CD4-positive, alpha-beta T cell treated with Interleukin-1 beta for 1 hour (primary cell): ENCODE measurements at regions not wholly inside any gene's neighbourhood (a gene's known extent, or its start where the extent isn't known, plus 50 kb on each side); places are given as distances from the start of the nearest gene placed in this dataset.

Source experiments
- DNase-seq, 2 donors: peaks; one replicate each; pipeline ENCODE4 v3.0.0-alpha.2; 2020 to 2022

DNA sequence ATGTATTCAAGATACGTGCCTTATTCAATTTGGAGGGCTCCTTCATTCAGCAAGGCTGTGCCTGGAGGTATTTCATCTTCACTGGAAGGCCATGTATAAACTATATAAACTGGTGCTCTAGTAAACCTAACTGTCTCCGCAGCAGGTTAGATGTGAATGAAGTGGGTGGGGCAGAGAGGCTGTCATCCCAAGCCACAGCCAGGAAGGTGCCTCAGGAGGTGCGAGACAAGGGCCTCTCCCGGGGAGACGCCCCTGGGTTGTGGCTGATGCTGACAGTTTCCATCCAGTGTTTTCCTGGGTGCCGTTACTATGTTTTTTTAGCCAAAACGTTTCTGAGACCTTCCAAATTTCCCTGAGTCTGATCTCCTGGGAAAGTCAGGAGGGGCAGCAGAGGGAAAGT is 221.5 kb upstream of the RPL34 start:
- no peak for DNase-seq

DNA sequence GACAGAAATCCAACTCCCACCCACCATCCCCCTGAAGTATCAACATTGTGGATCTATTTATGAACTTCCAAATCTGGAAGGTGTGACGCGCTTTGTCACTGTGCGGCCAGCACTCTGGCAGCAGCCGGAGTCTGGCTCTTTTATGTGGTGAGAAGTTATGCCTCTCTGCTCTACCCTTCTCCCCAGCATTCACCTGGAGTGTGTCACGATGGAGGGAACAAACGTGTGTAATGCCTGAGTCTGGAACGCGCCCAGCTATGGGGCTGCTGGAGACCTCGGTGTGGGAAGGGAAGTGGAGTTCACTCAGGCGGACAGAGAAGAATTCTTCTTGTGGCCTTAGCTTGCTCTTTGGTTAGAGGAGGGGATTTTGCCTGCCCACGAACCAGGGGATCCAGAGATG is 222.1 kb upstream of the RPL34 start:
- no peak for DNase-seq

DNA sequence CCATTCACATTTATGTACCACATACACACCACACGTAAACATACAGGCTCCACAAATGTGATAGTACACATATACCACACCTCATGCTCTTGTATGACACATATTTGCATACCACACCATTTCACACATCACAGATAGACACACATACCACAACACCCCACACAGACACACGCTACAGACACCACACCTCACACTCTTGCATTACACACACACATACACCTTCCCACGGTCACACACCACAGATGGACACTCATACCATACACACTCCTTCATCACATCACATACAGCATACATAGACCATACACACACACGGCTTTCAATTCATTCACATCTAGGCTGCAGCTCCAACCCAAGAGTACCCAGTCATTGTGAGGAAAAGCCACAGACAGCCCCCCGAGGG is 222.5 kb upstream of the RPL34 start:
- no peak for DNase-seq

DNA sequence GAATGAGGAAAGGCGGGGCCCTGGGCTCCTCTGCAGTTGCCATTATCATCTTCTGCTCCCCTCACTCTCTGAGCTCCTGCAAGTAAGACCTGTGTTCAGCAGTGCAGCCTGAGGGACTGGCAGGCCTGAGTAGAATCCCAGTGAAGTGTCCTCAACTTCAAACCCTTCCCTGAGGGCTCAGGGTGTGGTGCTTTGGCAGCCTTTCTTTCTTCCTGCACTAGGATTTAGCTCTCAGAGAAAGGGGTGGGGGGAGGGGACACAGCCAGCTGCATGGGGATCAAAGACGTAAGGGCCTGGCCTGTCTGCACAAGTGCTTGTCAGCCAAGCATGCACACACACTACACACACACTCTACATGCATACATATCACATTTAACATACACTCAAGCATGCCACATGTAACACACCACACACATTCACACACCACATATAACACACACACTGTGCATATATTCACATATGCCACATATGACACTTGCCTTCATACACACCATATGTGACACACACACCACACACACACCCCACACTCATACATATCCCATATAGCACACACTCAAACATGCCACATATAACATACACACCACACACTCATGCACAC is 223.4 kb upstream of the RPL34 start:
- no peak for DNase-seq

DNA sequence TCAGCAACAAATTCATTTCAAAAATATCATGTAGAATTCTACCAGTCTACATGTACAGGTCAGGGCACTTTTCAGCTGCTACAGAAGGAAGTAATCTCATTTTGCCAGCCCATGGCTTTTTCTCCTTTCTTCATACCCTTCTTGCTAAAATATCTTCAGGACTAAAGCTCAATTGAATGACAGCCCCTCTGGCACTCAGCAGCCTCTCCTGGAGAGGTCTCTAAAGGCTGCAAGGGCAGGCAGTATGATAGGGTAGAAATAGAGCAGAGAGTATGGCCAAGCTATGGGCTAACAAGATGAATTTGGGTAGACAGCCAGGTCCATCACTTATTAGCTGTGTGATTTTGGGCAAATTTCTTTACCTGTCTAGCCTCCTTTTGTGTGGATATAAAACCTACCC is 224.6 kb upstream of the RPL34 start:
- DNase-seq = no peak

DNA sequence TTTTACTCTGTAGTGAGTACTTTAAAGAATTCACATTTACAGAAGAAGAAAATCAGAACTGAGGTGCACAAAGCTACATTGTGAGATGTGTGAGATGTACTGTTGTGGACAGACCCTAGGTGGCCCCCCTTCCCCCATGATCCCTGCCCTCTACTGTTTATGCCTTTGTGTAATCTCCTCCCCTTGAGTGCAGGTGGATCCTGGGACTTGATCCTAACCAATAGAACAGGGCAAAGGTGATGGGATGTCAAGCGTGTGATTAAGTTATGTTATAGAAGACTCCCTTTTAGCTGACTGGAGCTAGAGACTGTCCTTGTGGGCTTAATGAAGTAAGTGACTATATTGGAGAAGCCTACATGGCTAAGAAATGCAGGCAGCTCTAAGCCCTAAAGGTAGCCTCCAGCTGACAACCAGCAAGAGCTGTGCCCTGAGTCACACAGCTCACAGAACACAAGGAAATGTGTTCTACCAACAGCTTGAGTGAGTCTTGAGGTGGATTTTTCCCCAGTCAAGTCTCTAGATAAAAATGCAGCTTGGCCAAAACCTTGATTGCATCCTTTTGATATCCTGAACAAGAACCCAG is 225.2 kb upstream of the LEF1 start:
- no peak for DNase-seq

DNA sequence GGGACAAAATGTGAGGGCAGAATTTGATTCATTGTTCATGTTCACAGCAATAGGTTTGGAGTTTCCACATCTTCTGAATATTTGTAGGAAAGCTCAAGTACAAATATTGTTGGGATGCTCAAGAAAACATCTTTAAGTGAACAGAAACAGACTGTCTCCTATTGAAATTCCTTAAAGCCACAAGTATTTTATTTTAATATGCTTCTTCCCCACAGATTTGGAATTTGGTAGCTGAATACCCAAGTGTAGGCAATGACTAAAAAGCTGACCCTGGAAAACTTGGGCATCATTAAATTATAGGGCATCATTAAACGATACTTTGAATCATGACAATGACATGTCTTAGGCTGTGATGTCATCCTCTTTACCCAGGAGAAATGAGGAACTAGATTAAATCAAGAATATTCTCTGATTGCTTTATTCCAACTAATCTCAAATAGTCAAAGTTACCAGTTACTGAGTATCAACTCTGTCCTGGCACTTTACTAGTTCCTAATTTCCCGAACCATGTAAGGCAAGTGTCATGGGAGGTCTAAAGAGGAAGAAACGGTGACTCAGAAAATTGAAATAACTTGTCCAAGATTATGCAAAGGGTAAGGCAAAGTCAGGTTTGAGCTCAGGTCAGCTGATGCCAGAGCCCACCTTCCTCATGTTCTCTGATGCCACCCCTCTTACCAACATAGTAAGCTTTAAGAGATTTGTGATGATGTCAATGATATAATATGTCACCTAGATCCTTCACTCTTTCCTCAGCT is 223.1 kb upstream of the LEF1 start:
- DNase-seq = no peak

DNA sequence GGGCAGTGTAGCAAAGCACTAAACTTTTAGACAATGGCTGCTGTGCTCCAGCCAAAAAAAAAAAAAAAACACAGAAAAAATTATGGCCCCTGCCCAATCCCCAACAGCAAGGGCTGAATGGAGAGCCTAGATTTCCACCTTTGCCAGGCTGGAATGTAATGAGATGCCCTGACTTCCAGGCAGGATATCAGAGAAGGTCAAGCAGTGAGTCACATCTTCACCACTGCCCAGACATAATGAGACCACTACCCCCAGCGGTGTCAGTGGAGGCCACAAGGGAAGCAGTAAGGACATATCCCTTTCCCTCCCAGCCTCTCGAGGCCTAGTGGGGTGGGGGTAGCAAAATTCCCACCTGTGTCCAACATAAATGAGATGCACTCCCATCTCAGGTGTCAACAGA is 216.3 kb upstream of the LEF1 start:
- DNase-seq = no peak

DNA sequence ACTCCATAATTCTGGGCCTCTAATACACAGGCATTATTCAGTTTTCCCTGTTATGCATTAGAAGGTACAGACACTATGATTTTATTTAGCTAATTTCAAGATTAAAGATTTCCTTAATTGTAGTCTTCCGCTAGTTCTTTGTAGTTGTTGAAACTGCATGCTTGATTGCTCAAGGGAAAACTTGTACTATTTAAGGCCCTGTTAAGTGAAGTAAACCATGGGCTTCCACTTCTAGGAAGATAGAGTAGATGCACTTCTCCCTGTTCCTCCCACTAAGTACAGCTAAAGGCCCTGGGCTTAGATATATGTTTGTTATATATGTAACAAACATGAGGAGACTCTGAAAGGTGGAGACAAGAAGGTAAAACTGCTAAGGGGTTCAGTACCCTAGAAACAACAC is 215.8 kb upstream of the LEF1 start:
- DNase-seq = no peak

DNA sequence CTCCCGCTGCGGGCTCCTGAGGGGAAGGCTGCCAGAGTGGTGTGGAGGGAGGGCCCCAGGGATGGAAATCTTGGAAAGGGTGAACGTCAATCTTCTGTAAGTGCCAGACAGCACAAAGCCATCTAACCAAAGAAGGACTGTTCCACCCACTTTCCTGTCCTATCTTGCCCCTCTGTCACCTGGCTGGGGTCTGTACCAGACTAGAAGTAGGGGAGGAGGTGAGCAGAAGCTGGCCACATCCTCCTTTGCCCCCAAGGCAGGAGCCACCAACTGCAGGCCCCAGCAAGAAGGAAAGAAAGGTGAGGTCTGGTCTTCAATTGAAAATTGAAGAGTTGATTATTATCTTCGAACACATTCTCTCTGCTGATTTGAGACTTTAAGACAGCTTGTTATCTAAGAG is 214.4 kb upstream of the LEF1 start:
- DNase-seq = no peak

DNA sequence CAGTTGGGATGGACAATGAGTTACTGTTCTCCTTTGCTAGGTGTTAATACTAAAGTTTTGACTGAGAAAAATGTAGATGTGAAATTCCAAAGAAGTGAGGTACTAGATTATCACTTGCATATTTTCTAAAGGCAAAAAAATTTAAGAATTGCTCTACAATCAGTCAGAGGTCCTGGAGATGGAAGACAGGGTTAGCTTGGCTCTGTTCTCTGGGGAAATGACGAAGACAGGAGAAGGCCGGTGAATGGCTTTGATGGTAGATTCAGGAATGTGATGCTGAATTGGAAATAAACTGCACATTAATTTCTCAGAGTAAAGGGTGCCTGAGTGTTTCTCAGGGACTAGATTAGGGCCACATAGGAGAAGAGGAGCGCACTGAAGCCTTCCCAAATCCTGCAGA is 214.0 kb upstream of the LEF1 start:
- no peak for DNase-seq

DNA sequence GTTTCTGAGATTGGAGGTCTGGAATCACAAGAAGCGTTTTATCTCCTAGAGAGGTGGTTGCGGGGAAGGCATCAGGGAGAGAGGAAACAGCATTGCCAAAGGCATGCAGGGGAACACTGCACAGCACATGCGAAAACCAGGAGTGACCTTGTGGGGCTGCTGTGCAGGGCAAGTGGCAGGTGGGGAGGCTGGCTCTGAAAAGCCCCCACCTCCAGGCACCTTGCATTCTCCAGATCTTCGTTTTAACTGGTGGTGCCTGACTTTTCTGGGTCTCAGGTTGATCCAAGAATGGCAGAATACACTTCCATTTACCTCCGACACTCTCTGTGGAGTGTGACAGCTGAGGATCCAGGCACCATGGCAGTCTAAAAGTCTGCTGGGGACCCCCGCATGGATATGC is 209.4 kb upstream of the LEF1 start:
- no peak for DNase-seq

DNA sequence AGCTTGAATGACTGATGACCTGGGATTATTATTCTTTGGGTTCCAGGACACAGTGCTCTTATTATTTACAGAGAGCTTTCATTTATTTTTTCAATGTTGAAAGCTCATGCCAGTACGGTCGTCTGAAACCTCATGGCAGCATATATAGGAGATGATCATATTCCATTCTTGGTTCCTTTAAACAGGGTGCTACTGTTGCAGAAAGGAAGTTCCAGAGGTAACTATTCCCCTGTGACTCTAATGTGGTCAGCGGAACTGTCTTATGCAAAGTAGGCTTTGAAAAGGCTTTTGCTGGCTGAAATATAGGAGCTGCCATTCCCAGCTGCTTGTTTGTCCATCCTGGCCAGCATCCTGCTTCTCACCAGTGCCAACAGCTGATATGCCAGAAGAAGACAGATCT is 208.3 kb upstream of the LEF1 start:
- no peak for DNase-seq

DNA sequence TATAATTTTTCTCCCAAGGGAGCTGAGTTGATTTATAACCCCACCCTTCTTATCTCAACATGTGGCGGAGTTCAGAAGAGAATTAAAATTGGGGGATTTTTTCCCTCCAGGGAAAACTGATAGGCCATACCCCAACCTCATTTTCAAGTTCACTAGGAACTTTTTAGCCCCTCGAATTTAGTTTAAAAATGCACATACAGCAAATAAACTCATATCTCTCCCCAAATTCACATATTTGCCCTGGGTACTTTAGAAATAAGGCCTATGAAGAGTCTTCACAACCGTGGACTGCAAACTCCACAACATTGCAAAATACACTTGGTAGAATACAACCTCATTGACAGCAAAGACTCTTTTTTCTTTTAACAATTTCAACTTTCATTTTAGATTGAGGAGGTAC is 206.7 kb upstream of the LEF1 start:
- no peak for DNase-seq

DNA sequence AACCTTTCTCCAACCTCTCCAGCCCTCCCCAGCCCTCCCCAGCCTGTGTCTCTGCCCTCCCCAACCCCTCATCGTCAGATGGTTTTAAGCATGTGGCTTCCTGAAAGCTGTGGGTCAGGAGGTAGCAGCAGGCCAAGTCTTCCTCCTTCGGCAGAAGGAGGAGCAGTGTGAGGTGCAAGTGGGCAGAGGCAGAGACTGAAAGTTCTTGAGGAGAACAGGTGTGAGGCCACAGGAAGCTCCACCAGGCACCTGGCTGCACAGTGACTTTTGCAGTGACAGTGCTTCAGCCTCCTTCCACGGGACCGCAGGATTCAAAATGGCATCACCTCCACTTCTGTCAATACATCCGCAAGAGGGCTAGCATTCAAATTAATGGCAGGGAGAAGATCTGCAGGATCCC is 203.9 kb upstream of the LEF1 start:
- peak in 1 of 2 donors; percentile 25 for DNase-seq

DNA sequence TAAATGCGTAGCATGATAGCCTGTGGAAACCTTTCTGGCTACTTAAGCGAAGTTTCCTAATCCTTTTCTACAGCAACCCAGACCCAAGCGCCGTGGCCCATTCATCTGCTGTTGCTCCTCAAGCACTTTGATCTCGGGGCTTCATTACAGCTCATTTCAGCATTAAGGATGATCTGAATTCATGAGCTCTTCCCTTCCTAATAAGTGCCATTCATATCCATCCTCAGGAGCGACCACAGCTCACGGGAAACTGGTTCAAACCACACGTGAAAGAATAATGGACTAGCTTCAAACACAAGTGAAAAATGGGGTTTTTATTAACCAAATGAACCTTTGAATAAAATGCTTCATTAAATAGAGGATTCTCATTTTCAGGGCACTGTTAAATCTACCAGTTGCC is 202.6 kb upstream of the LEF1 start:
- no peak for DNase-seq

DNA sequence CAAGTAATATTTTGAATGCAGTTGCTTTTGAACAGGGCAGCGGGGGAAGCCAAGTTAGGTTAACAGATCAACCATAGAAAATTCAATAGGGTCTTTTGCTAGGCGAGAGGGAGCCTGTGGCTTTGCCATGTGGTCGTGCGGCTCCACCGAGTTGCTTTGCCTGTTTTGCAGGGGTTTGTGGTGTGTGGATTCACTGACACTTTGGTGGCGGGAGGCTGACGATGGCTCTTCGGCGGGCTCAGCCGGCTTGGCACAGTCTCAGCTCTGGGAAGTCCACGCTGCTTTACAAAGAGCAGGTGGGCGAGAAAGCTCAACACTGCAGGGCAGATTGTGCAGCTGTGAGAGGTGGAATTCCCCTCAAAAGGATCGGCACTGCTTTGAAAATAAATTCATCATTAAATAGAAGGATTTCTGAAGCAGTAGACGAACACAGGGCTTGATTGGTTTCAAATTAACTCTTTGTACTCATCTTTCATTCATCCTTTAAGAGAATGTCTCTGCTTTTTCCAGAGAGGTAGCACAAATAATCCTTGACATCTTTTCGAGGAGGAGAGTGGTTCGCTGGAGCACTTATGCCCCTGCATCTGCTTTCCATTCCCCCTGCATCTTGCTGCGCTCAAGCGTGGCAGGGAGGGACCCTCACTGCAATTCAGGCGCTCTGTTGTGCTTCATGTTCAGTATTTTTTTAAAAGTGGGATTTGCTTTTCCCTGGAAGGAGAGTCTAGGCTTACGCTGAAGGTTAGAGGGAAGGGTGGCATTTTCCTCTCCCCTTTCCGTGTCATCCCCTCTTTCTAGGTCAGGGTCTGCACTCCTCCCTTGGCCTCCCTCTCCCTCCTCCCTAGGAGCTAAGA is 201.8 kb upstream of the LEF1 start:
- peak; percentile 12 to 20 for DNase-seq

DNA sequence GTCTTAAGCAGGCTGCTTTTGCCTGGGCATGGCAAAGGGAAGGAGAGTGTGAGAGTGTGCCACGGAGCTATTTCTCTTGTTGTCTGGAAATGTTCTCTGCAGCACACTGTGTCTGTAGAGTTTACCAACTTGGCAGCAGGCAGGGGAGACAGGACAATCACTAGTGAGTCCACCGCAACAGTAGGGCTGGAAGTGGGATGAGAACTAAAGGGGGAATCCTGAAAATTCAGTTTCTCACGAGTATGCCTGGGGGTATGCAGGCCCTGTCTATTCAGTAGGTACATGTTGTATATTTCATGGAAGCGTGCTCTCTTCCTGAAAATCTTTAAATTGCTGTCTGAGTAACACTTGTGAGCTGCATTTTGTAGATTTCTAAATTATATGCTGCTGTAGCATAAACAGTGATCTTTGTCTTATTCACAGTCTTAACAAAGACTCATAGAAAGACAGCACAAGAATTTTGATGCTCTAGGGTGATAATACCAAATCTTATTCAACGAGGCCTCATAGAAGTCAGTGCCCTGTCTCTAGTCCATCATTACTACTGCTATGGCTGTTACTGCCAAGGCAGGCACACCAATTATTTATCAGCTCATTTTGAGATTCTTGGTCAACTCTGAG is 200.4 kb upstream of the LEF1 start:
- DNase-seq = no peak

DNA sequence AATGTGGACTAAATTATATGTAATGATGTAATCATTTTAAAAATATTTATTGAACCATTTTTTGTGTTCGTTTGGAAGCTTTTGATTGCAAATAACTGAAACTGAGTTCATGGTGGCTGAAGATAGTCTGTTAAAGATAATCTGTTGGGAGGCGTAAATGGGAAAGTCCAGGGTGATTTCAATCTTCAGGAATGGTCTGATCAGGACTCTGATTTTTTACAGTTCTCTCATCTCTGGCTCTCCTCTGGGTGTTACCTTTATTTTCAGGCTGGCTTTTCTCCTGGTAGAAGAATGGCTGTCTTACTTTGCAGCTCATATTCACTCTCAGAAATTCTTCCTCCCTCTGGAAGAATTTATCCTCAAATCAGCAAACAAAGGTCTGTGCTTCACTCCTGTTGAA is 199.0 kb upstream of the LEF1 start:
- no peak for DNase-seq

DNA sequence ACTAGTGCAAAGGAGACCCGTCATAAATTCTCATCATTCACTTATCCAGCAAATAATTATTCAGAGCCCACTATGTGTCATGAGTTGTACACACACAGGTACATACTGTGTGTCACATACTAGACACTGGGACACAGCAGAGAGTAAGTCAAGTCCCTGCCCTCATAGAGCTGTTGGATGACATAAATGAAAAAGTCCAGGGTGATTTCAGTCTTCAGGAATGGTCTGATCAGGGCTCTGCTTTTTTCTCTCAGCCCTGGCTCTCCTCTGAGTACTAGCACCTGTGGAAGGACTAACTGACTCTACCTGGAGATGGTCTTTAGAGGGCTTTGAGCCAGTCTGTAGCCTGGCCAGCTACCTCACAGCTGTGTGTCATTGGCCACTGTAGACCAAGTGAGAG is 198.0 kb upstream of the LEF1 start:
- DNase-seq = no peak

DNA sequence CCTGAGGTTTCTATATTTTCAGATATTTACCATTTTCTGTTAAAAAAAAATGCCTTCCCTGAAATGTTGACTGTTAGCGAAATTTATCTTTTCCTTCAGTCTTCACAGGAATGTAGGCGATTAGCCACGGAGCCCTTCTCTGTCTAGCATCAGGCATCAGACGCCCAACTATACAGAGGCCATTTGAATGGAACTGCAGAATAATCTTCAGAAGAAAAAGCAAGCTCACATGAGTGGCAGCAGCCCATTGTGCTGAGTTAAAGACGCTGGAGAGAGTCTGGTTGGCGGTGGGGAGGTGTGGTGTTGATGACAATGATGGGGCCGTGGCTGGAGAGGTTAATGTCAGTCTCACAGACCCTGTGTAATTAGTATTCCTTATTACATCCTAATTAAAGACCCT is 196.8 kb upstream of the LEF1 start:
- DNase-seq = no peak

DNA sequence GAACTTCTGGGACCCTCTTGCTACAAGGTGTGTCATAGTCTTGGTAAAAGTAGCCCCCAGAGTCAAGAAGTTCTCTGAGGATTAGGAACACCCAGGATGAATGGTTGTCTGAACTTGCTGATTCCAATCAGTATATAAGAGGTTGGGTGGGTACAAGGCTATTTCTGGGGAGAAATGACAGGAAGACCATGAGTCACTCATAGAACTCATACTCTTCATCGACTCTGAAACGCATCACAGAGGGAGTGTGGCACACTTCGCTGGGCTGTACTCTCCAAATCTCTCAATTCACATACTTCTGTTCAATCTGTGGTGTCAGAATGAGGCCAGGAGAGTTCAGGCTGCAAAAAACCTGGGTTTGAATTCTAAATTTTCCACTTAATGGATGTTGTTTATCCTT is 193.2 kb upstream of the LEF1 start:
- DNase-seq = no peak

DNA sequence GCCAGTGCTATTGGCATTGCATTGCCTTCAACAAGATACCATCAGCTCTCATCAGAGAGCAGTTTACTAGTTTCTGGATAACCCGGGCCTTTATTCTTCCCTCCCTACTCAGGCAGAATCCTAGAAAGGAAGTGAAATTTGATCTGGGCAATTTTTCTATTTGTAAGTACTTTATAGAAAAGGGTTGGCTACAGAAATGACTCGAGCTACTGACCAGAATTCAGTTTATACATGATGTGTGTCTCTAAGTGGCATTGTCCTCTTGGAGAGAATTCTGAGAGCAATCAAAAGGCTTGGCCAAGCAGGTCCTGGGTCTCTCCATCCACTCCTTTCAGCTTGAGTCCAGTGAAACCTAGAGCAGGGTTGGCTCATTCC is 192.7 kb upstream of the LEF1 start:
- DNase-seq = no peak
